DMS 273 (cell line): ENCODE measurements at regions not wholly inside any gene's neighbourhood (a gene's known extent, or its start where the extent isn't known, plus 50 kb on each side); places are given as distances from the start of the nearest gene placed in this dataset.
"Not testable (repeated sequence)": the region's sequence is repeated elsewhere in the genome, so short reads cannot be mapped to it uniquely, and the experiment has no call there.

Experiments used
- DNase-seq: peaks from one replicate; lab custom pipeline; 2025; ENCODE audit not compliant: unreplicated experiment; lab: John Stamatoyannopoulos, UW

- DNase-seq: peak; percentile 74
These were observed 466.6 kb upstream of the ERCC4 start for GRCh38 chr16:13453325-13453724.

GRCh38 chr16:13453938-13454553 lies 465.9 kb upstream of the ERCC4 start:
- DNase-seq: peak; percentile 67

- no peak for DNase-seq
These were observed 456.3 kb upstream of the ERCC4 start for GRCh38 chr16:13463619-13464018.

- DNase-seq: no peak
These were observed 448.9 kb upstream of the ERCC4 start for GRCh38 chr16:13471036-13471435.

GRCh38 chr16:13478991-13479390 lies 441.0 kb upstream of the ERCC4 start:
- DNase-seq: no peak

GRCh38 chr16:13479549-13479948 lies 440.4 kb upstream of the ERCC4 start:
- no peak for DNase-seq

GRCh38 chr16:13480801-13481200 lies 439.2 kb upstream of the ERCC4 start:
- DNase-seq: no peak

GRCh38 chr16:13483121-13483520 lies 436.8 kb upstream of the ERCC4 start:
- no peak for DNase-seq

GRCh38 chr16:13489416-13489815 lies 430.5 kb upstream of the ERCC4 start:
- DNase-seq: not testable (repeated sequence)

GRCh38 chr16:13492046-13492445 lies 427.9 kb upstream of the ERCC4 start:
- DNase-seq: no peak

GRCh38 chr16:13503960-13504635 lies 415.9 kb upstream of the ERCC4 start:
- DNase-seq: no peak

- no peak for DNase-seq
These were observed 412.4 kb upstream of the ERCC4 start for GRCh38 chr16:13507530-13507929.

- peak; percentile 27 for DNase-seq
These were observed 409.4 kb upstream of the ERCC4 start for GRCh38 chr16:13510425-13511151.

GRCh38 chr16:13517841-13518240 lies 402.1 kb upstream of the ERCC4 start:
- peak; percentile 36 for DNase-seq

- DNase-seq: no peak
These were observed 400.1 kb upstream of the ERCC4 start for GRCh38 chr16:13519871-13520270.

GRCh38 chr16:13521356-13521755 lies 398.6 kb upstream of the ERCC4 start:
- no peak for DNase-seq

- DNase-seq: no peak
These were observed 392.6 kb upstream of the ERCC4 start for GRCh38 chr16:13527332-13527731.

- DNase-seq: no peak
These were observed 391.3 kb upstream of the ERCC4 start for GRCh38 chr16:13528691-13529090.

GRCh38 chr16:13529193-13529982 lies 390.6 kb upstream of the ERCC4 start:
- DNase-seq: no peak

GRCh38 chr16:13540771-13541170 lies 379.2 kb upstream of the ERCC4 start:
- DNase-seq: no peak

GRCh38 chr16:13542284-13542683 lies 377.7 kb upstream of the ERCC4 start:
- DNase-seq: no peak
